Osteoblast (primary cell): ENCODE measurements at regions not wholly inside any gene's neighbourhood (a gene's known extent, or its start where the extent isn't known, plus 50 kb on each side); places are given as distances from the start of the nearest gene placed in this dataset.

Experiments used
- DNase-seq: peaks from one replicate; pipeline ENCODE4 v3.0.0; 2011; ENCODE audit warnings: low spot score, mixed read lengths; ENCODE audit not compliant: insufficient read length; ENCODE audit errors: missing footprints
- H2AFZ ChIP-seq: 2 replicates; pipeline ENCODE4 v1.6.0; 2011; ENCODE audit warnings: mild to moderate bottlenecking, low read length
- H3K27ac ChIP-seq: 2 replicates; pipeline ENCODE4 v1.5.1; 2011; ENCODE audit warnings: mild to moderate bottlenecking, low read depth, low read length, moderate library complexity
- H3K27me3 ChIP-seq: 2 replicates; pipeline ENCODE4 v1.6.0; 2012; ENCODE audit warnings: mild to moderate bottlenecking, control low read depth, inconsistent platforms, low read length, moderate library complexity; ENCODE audit not compliant: insufficient read depth
- H3K36me3 ChIP-seq: 2 replicates; pipeline ENCODE4 v1.5.1; 2011; ENCODE audit warnings: mild to moderate bottlenecking, low read length, control low read depth, moderate library complexity; ENCODE audit not compliant: insufficient read depth
- H3K4me1 ChIP-seq: 2 replicates; pipeline ENCODE4 v1.5.1; 2011; ENCODE audit warnings: mild to moderate bottlenecking, low read length, control low read depth, moderate library complexity; ENCODE audit not compliant: insufficient read depth
- H3K4me2 ChIP-seq: 2 replicates; pipeline ENCODE4 v1.6.0; 2011; ENCODE audit warnings: mild to moderate bottlenecking, low read length; ENCODE audit not compliant: insufficient read depth
- H3K4me3 ChIP-seq: fragments of 200-600 bp; sonication (generic); 3 replicates; pipeline ENCODE4 v1.5.1; 2012; ENCODE audit warnings: mild to moderate bottlenecking, low read length, inconsistent platforms; ENCODE audit not compliant: insufficient read depth
- H3K79me2 ChIP-seq: 2 replicates; pipeline ENCODE4 v1.6.0; 2012; ENCODE audit warnings: mild to moderate bottlenecking, low read length, control low read depth, inconsistent platforms; ENCODE audit not compliant: insufficient read depth
- H3K9me3 ChIP-seq: 2 replicates; pipeline ENCODE4 v1.5.1; 2011; ENCODE audit warnings: low read depth, low read length, control low read depth
- H4K20me1 ChIP-seq: 2 replicates; pipeline ENCODE4 v1.6.0; 2012; ENCODE audit warnings: mild to moderate bottlenecking, low read length, control low read depth; ENCODE audit not compliant: insufficient read depth
- TF ChIP-seq, protein P1 (sequence below): IDR thresholded peaks from 2 replicates; pipeline ENCODE4 v1.5.1; 2011; ENCODE audit warnings: mild to moderate bottlenecking, low read depth, low read length, moderate library complexity; ENCODE audit errors: extremely low read depth

GRCh38 chr18:42298759-42299675 is 344.0 kb downstream of the PIK3C3 start:
- no peaks in the 10 kb centered on the region for H3K79me2 ChIP-seq
- peaks cover 3% of the 10 kb centered on the region for H3K4me1 ChIP-seq
- no peaks in the 10 kb centered on the region for H3K9me3 ChIP-seq
- H3K27ac ChIP-seq: no peak overlapping the region
- H3K4me2 ChIP-seq: peak overlapping the region; percentile 77
- DNase-seq: no peak
- H2AFZ ChIP-seq: peak overlapping the region; percentile 61
- no peaks in the 10 kb centered on the region for H3K27me3 ChIP-seq
- H3K36me3 ChIP-seq: no peaks in the 10 kb centered on the region
- no peaks in the 10 kb centered on the region for H4K20me1 ChIP-seq
- peak overlapping the region; percentile 44 for H3K4me3 ChIP-seq
- TF ChIP-seq, protein P1, sequence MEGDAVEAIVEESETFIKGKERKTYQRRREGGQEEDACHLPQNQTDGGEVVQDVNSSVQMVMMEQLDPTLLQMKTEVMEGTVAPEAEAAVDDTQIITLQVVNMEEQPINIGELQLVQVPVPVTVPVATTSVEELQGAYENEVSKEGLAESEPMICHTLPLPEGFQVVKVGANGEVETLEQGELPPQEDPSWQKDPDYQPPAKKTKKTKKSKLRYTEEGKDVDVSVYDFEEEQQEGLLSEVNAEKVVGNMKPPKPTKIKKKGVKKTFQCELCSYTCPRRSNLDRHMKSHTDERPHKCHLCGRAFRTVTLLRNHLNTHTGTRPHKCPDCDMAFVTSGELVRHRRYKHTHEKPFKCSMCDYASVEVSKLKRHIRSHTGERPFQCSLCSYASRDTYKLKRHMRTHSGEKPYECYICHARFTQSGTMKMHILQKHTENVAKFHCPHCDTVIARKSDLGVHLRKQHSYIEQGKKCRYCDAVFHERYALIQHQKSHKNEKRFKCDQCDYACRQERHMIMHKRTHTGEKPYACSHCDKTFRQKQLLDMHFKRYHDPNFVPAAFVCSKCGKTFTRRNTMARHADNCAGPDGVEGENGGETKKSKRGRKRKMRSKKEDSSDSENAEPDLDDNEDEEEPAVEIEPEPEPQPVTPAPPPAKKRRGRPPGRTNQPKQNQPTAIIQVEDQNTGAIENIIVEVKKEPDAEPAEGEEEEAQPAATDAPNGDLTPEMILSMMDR: peak; percentile 94

- no peak for DNase-seq
- TF ChIP-seq, protein P1: no peak
- no peak overlapping the region for H3K27ac ChIP-seq
Observed at GRCh38 chr18:42305869-42306593, 351.0 kb downstream of the PIK3C3 start.

DNA sequence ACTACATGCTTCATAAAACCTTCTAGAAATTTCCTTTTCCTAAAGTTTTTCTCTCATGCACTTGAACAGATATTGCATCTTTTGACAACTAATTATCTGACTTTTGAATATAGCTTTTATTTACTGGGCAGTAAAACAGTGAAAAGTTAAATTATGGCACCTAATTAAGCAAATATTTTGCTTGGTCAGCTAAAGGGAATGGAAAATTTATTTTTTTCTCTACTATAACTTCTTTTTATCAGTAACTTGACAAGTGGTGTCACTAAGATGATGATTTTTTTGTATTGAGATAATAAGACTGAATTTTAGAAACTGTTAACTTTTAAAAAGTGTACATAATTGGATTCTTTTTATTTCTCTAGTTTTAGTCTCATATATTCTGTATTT is 351.6 kb downstream of the PIK3C3 start:
- TF ChIP-seq, protein P1: no peak
- no peaks in the 10 kb centered on the region for H3K9me3 ChIP-seq
- no peak overlapping the region for H2AFZ ChIP-seq
- no peaks in the 10 kb centered on the region for H4K20me1 ChIP-seq
- H3K27me3 ChIP-seq: no peaks in the 10 kb centered on the region
- H3K27ac ChIP-seq: no peak overlapping the region
- no peak overlapping the region for H3K4me3 ChIP-seq
- H3K36me3 ChIP-seq: no peaks in the 10 kb centered on the region
- no peak overlapping the region for H3K4me2 ChIP-seq
- H3K4me1 ChIP-seq: no peaks in the 10 kb centered on the region
- no peak for DNase-seq
- H3K79me2 ChIP-seq: no peaks in the 10 kb centered on the region

More at GRCh38 chr18:42305869-42306593, 351.0 kb downstream of the PIK3C3 start:
- no peak overlapping the region for H2AFZ ChIP-seq
- H4K20me1 ChIP-seq: no peaks in the 10 kb centered on the region
- no peaks in the 10 kb centered on the region for H3K4me1 ChIP-seq
- H3K4me3 ChIP-seq: no peak overlapping the region
- no peaks in the 10 kb centered on the region for H3K9me3 ChIP-seq
- H3K79me2 ChIP-seq: no peaks in the 10 kb centered on the region
- no peaks in the 10 kb centered on the region for H3K27me3 ChIP-seq
- H3K36me3 ChIP-seq: no peaks in the 10 kb centered on the region
- H3K4me2 ChIP-seq: no peak overlapping the region

GRCh38 chr18:42310956-42311355 is 355.9 kb downstream of the PIK3C3 start:
- Histone ChIP-seq H2AFZ (no peak overlapping the region), H3K9me3 (no peaks in the 10 kb centered on the region), H3K27ac (no peak overlapping the region), H3K27me3 (no peaks in the 10 kb centered on the region), H3K4me2 (no peak overlapping the region), H3K4me1 (no peaks in the 10 kb centered on the region), H3K79me2 (no peaks in the 10 kb centered on the region), H4K20me1 (no peaks in the 10 kb centered on the region), H3K4me3 (no peak overlapping the region), H3K36me3 (no peaks in the 10 kb centered on the region)
- TF ChIP-seq, protein P1: no peak
- DNase-seq: no peak
